Adipose tissue (tissue), 3 donors: ENCODE measurements at regions not wholly inside any gene's neighbourhood (a gene's known extent, or its start where the extent isn't known, plus 50 kb on each side); places are given as distances from the start of the nearest gene placed in this dataset.
"Not testable (repeated sequence)": the region's sequence is repeated elsewhere in the genome, so short reads cannot be mapped to it uniquely, and the experiment has no call there.

Experiments
- H3K27ac ChIP-seq: one replicate; pipeline ENCODE4 v1.5.1; 2013; ENCODE audit warnings: low read depth, low read length
- WGBS, 3 donors: extraction: QIAGEN DNeasy Blood & Tissue Kit; methylation state at CpG; one replicate each; pipeline ENCODE4 v1.1.7; 2013; 5-methylcytosine and 5-hydroxymethylcytosine counted together
- donor health status: healthy with polysubstance abuse.
- donor health status: Bipolar disorder and iron deficiency.
- donor health status: healthy.

DNA sequence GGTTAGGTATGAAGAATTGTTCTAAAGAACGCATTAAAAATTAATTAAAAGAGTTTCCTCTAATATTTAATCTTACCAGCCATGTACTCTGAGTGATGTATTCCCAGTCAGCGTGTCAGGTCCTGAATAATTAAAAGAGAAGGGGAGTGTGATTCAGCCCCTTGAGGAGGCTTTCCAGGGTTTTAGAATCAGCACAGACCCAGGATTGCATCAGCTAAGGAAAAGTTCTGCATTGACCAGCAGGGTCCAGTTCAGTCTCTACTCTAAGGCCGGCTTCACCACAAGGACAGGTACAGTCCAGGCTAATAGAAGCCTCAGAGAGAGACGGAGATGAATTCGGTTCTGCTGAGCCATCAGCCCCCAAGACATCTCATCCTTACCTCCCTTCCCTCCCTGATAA lies 499.5 kb upstream of the PROK2 start:
- WGBS, 3 donors = 70 to 89% (median 73%) methylated on average over 5 of the region's 5 CpGs

DNA sequence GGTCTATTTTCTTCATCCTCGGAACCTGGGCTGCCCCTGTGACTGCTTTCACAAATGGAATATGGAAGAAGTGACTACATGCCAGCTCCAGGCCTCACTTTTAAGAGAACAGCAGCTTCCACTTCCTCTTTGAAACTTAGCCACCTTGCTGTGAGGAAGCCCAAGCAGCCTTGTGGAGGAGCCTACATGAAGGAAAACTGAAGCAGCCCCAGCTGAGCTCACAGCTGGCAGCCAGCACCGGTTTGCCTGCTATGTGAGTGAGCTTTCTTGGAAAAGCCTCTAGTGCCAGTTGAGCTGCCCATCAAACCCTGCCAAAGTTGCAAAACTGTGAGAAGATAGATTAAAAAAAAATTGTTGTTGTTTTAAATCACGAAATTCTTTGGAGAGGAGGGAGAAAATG lies 498.0 kb upstream of the PROK2 start:
- H3K27ac ChIP-seq = no peak overlapping the region
- 81 to 88% (median 84%) methylated on average over 3 of the region's 3 CpGs for WGBS, 3 donors

More for the DNA sequence above, 499.5 kb upstream of the PROK2 start:
- no peak overlapping the region for H3K27ac ChIP-seq

DNA sequence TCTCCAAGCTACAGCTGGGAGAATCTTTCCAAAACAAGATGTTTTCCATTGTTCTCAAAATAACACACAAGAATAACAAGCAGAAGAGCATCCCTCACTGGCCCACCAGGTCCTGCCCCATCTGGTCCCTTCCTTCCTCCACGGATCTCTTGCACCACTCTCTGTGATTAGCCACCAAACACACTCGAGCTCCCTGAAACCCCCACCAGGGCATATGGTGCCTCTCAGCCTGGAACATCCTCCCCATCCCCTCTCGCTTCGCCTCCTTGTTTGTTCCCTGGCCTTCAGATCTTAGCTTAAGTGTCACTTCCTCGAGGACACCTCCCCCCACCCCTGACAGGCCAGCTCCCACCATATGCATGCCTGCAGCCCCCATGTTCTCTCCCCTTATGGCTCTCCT lies 496.6 kb upstream of the PROK2 start:
- H3K27ac ChIP-seq = no peak overlapping the region
- WGBS, 3 donors = 71 to 80% (median 74%) methylated on average over 5 of the region's 5 CpGs

DNA sequence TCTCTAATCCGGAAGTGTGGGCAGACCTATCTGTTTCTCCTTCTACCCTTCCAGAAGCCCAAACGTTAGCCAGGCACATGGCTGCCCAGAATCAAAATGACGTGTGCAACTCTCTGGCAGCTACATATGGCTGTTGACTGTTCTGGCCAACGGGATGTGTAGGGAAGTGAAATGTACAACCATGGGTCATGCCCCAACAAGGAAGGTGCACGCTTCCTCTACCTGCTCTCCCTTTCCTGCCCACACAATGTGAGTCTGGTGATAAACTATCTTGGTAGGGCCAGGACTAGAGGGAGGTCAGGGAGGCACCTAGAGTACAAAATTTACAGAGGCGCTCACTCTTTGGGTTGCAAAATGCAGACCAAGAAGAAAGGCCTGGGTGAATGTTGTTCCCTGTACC lies 495.9 kb upstream of the PROK2 start:
- H3K27ac ChIP-seq = no peak overlapping the region
- 63 to 80% (median 64%) methylated on average over 6 of the region's 6 CpGs for WGBS, 3 donors

DNA sequence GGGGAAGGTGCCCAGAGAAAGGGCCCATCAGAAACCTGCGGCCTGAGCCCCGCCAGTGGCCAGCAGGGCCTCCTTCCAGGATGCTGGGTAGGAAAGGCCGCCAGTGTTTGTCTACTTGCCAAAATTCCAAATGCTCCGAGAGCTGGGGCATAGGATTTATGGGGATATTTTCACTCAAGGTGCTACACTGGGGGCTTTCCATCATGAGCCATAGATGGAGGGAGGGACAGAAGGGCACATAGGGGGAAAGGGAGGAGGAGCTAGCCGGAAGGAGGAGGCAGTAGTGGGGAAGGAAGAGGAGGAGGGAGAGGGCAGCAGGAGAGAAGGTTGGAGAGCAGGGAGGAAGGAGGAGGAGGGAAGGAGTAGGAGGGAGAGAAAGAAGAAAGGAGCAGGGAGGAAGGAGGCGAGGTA lies 494.7 kb upstream of the PROK2 start:
- no peak overlapping the region for H3K27ac ChIP-seq
- WGBS, 3 donors = 62 to 75% (median 74%) methylated on average over 6 of the region's 6 CpGs

DNA sequence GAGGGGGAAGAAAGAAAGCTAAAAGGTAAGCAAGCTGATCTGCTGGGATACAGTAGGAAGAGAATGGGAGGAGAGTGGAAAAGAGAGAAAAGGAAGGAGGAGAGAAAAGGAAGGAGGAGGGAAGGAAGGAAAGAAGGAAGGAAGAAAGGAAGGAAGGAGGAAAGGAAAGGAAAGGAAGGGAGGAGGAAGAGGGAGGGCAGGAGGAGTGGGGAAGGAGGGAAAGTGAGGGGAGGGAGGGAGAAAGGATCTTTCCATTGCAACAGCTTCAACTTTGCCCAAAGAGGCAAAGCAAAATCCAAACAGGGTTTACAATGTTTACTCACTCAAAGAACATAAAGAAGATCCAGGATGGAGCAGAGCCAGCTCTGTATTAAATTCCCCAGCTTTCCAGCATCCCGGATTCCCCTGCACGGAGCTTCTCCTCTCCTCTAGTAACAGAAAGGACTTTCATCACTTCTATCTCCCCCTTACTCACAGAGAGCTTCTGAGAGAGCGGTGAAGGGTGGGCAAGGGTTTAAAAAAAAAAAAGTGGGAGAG lies 494.2 kb upstream of the PROK2 start:
- WGBS, 3 donors = 80 to 84% (median 81%) methylated on average over 3 of the region's 3 CpGs
- no peak overlapping the region for H3K27ac ChIP-seq

DNA sequence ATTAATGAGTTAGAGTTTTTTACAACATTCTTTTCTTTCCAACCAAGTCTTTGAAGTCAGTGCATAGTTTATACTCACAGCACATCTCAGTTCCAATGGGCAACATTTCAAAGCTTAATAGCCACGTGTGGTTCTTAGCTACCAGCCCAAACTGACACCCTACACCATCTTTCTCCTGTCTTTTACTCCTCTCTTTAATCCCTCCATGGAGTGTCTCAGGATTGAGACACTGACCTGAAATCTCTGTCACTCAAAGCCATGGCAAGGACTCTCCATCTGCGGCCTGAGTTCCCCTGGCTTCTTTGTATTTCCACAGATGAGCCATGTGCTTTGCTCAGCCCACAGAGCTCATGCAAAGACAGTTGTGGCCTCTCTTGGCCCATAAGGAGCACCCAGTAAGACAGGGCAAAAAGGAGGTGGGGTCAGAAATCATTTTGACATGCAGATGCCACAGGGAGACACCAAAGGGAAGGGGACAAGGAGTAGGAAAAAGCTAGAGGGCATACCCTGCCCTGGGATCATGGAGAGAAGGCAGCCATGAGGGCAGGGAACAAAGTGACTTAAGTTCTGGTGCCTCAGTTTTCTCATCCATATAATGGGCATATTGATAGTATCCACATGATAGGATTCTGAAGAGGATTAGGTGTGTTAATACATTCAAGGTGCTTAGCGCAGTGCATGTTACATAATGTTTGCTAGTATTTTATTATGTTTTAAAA lies 493.6 kb upstream of the PROK2 start:
- WGBS, 3 donors = 54 to 91% (median 80%) methylated on average over 3 of the region's 3 CpGs

DNA sequence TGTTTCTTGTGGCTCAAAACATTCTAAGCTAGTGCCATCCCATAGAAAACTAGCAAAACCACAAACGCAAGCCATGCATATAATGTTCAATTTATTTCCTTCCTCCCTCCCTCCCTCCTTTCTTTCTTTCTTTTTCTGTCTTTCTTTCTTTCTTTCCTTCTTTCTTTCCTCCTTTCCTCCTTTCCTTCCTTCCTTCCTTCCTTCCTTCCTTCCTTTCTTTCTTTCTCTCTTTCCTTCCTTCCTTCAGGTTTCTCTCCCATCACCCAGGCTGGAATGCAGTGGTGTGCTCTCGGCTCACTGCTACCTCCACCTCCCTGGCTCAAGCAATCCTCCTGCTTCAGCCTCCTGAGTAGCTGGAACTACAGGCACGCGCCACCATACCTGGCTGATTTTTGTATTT lies 492.8 kb upstream of the PROK2 start:
- H3K27ac ChIP-seq = no peak overlapping the region
- WGBS, 3 donors = 93 to 97% (median 96%) methylated on average over 4 of the region's 4 CpGs

More for the DNA sequence above, 493.6 kb upstream of the PROK2 start:
- no peak overlapping the region for H3K27ac ChIP-seq

DNA sequence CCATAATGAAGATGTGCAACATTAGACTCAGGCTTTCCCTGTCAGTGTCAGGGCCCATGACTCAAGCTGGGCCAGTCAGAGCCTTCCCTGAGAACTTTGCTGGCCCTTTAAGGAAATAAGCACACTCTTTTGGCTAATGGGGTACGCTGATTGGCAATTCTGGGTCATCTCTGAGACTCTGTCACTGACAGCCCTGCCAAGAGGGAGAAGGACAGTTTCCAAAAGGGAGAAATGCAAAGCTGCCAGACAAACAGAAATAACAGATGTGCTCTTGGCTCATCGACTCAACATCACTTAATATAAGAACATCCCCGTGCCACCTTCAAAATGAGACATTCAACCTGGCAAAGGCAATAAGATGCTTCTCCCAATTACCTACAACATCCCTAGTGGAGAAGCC lies 491.9 kb upstream of the PROK2 start:
- no peak overlapping the region for H3K27ac ChIP-seq
- 85 to 92% (median 89%) methylated on average over 3 of the region's 3 CpGs for WGBS, 3 donors

DNA sequence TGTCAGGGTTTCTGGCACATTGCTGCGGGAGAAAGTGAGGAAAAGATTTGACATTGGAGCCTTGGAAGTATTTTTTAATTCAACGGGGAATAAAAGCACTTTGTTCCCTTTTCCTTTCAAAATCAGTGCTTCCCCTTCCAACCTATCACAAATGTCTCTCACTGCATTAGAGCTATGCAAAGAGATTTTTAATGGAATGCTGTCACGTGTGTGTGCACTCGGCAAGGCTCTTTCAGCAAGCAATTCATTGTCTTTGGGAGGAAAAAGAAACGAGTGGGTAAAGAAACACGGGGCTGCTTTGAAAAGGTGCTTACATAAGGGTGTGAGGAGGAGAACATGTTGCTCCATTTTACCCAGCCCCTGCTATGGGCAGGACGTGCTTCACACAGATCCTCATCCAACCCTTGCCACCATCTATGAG lies 490.4 kb upstream of the PROK2 start:
- no peak overlapping the region for H3K27ac ChIP-seq
- WGBS, 3 donors = 46 to 63% (median 55%) methylated on average over 7 of the region's 7 CpGs

DNA sequence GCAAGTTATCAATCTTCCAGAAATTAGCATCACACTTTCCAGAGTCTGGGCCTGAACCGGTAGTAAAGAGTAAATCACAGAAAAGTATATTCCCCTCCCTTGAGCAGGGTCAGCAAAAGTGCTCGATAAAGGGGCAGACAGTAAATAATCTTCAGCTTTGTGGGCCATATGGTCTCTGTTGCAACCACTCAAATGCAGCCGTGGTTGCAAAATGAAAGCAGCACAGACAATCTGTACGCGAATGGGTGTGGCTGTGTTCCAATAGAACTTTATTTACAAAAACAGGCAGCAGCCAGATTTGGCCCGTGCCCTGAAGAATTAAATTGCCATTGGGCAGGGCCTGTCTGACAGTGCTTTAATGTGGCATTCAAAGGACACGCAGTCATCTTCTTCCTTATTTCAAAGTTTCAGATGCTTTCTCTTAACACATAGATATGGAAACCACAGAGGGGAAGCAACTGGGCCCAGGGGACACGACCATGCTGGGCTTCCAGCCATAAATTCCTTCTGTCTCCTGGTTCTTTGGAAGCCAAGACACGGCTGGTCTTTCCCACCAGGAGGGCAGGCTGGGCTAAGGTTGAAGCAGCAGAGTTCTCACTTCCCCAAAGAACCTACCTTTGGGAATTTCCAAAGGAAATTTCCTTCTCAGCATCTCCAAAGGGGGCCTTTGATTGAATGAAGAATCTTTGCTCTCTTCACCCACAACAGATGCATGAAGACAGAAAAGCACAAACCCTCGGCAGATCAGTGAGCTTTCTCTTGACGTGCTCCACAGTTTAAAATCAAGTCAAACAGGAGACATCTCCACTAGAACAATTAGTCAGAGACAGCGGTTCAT lies 489.8 kb upstream of the PROK2 start:
- WGBS, 3 donors = 16 to 40% (median 27%) methylated on average over 12 of the region's 12 CpGs
- no peak overlapping the region for H3K27ac ChIP-seq

DNA sequence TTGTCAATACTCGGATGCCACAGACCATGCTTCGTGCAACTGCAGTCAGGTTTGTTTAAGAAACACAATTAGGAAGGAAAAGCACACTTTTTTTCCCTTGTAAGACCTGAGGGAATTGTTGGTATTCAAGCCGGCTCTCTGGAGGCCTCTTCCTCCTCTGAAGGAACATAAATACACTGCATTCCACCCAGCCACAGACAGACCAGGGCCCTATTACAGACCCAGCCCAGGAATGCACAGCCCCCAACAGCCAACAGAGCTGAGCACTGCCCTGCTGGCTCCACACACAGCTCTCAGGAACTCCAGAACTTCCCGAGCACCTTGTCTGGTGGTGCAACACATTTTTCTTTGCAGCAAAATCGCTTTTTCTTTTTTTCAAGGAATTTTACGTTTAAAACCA lies 488.7 kb upstream of the PROK2 start:
- no peak overlapping the region for H3K27ac ChIP-seq
- 56 to 78% (median 56%) methylated on average over 6 of the region's 6 CpGs for WGBS, 3 donors

DNA sequence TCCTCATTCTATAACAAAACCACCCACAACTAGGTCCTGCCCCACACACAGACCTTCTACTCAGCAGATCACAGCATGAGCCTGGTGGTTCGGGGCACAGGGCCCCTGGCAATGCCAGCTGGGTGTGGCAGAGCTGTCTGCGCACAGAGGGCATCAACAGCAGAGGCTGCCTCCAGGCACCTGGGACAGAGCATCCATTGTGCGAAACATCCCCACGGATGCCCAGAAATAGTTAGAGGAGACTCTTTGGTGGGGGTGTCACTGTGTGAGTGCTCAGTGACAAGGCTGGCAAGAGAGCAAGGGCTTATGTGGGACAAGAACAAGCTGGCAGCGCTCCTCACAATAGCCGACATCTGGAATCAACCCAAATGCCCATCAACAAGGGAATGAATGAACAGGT lies 487.4 kb upstream of the PROK2 start:
- no peak overlapping the region for H3K27ac ChIP-seq
- WGBS, 3 donors = 89 to 98% (median 96%) methylated on average over 6 of the region's 6 CpGs

DNA sequence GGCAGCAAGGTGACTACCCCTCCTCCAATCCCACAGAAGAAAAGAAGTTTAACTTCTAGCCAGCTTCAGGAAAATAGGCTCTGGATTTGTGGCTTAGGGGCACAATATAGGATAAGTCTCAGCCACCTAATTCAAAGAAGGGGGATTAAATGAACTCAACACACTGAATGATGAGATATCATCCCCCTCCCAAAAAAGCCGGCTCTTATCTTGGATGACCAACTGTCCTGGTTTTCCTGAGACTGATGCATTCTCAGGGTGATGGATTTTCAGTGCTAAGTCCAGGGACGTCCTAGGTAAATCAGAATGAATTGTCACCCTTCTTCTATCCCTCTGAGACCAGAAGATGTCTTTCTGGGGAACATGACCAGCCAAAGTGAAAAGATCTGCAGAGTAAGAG lies 487.0 kb upstream of the PROK2 start:
- WGBS, 3 donors = 76 to 84% (median 83%) methylated on average over 2 of the region's 2 CpGs
- H3K27ac ChIP-seq = no peak overlapping the region

DNA sequence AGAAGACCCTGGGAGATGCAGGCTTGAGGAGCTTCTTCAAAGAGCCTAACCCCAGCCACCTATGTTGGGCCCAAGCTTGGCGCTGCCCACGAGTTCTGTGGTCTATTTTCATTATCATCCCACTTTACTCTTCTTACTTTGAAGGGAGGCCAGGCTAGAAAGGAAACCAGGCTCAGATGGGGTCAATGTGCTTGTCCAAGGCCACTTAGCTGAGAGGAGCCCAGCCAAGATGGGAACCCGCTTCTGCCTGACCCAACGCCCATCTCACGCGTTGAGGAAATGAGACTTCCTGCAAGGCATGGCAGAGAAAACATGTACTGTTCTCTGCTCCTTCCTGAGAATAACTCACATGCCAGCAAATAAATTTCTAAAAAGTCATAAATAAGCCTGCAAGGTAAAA lies 486.3 kb upstream of the PROK2 start:
- H3K27ac ChIP-seq = no peak overlapping the region
- 48 to 89% (median 53%) methylated on average over 6 of the region's 6 CpGs for WGBS, 3 donors

DNA sequence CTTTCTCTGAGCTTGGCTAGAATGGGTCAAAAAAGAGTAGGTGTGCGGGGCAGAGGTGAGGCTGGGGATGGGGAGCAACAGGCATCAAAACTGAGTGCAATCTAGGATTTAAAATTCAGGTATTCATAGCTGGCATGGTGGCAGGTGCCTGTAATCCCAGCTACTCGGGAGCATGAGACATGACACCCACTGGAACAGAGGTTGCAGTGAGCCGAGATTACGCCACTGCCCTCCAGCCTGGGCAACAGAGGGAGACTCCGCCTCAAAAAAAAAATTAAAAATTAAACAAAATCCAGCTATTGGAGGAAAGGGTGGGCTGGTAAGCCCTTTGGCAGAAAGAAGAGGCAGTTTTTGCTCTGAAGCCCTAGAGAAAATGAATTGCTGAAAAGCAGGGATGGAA lies 485.8 kb upstream of the PROK2 start:
- H3K27ac ChIP-seq = no peak overlapping the region
- 73 to 90% (median 75%) methylated on average over 5 of the region's 5 CpGs for WGBS, 3 donors

DNA sequence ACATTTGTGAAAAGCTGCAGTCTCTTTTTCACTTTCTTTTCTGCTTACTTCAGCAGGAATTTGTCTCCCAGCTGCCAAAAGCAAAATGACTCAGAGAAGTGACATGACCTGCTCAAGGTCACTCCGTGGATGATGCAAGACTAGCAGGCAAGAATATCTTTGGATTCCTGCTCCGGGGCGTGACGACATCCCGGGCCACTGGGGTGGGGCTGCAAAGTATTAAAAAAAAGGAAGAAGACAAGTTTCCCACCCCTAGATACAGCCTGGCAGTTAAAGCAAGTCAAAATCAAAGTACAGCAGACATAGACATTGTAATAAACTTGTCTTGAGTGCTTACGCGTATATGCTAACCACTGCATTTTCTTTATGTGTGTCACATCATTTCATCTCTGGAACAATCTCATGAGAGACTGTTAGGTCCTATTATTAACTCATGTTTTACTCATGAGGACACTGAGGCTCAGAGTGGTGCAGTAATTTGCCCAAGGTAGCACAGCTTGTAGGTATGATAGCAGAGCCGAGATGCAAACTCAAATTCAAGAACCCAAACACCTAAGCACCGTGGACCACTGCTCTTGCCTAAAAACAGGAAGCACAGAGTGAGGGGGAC lies 485.2 kb upstream of the PROK2 start:
- whole genome bisulfite sequencing, 3 donors = 18 to 39% (median 21%) methylated on average over 9 of the region's 9 CpGs
- H3K27ac ChIP-seq = no peak overlapping the region

DNA sequence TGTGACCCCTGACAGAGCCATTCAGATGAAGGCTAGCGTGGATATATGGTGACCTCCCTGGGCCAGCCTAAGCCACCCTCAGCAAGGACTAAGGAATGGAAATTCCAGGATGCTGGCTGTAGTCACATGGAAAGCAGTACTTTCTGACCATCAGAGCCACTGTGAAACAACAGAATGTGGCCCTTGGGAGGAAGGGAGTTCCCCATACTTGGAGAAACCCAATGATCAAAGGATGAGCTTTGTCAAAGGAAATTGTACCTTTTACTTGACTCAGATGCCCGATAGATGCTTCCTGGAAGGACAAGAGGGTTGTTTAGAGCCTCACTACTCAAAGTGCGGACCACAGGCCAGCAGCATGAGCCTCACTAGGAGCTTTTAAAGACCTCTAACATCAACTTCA lies 484.5 kb upstream of the PROK2 start:
- no peak overlapping the region for H3K27ac ChIP-seq
- 77 to 91% (median 81%) methylated on average over 3 of the region's 3 CpGs for WGBS, 3 donors

DNA sequence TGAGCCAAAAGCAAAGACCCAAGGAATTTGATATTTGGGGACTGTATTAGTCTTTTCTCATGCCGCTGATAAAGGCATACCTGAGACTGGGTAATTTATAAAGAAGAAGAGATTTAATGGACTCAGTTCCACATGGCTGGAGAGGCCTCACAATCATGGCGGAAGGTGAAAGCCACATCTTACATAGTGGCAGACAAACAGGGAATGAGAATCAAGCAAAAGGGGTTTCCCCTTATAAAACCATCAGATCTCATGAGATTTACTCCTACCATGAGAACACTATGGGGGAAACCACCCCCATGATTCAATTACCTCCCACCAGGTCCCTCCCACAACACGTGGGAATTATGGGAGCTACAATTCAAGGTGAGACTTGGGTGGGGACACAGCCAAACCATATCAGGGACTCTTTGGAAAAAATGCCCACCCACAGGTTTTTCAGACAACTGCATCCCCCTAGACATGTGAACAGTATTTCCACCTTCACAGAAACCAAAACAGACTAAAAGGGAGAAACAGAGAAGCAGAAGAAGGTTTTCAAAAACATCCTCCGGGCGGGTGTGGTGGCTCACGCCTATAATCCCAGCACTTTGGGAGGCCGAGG lies 482.1 kb upstream of the PROK2 start:
- WGBS, 3 donors = 79 to 92% (median 92%) methylated on average over 7 of the region's 7 CpGs

More for the DNA sequence above, 482.1 kb upstream of the PROK2 start:
- not testable (repeated sequence) for H3K27ac ChIP-seq
